Spinal cord (tissue), 9 donors: ENCODE measurements at regions not wholly inside any gene's neighbourhood (a gene's known extent, or its start where the extent isn't known, plus 50 kb on each side); places are given as distances from the start of the nearest gene placed in this dataset.
"Not testable (repeated sequence)": the region's sequence is repeated elsewhere in the genome, so short reads cannot be mapped to it uniquely, and the experiment has no call there.

Source experiments
- DNase-seq, 6 donors: peaks; one replicate each; pipeline versions ENCODE4 v3.0.0 to v3.0.0-alpha.2; 2013 to 2015; ENCODE audit warnings: low spot score in 6 of 6, low read depth in 4 of 6
- H3K27ac ChIP-seq: one replicate; pipeline ENCODE4 v1.5.1; 2013; ENCODE audit warnings: low read depth, low read length, control low read depth
- H3K27me3 ChIP-seq: one replicate; pipeline ENCODE4 v1.6.1; 2013; ENCODE audit warnings: low read length; ENCODE audit not compliant: control insufficient read depth, insufficient read depth
- H3K36me3 ChIP-seq: one replicate; pipeline ENCODE4 v1.6.1; 2013; ENCODE audit warnings: low read length; ENCODE audit not compliant: control insufficient read depth, insufficient read depth
- H3K4me1 ChIP-seq: one replicate; pipeline ENCODE4 v1.6.1; 2013; ENCODE audit warnings: low read length; ENCODE audit not compliant: control insufficient read depth, insufficient read depth
- H3K4me3 ChIP-seq: one replicate; pipeline ENCODE4 v1.5.1; 2013; ENCODE audit warnings: low read depth, low read length, control low read depth
- H3K9me3 ChIP-seq: one replicate; pipeline ENCODE4 v1.6.1; 2013; ENCODE audit warnings: low read length; ENCODE audit not compliant: control insufficient read depth, insufficient read depth
- WGBS: methylation state at CpG from one replicate; pipeline ENCODE4 v1.1.5; 2013; ENCODE audit warnings: missing lambda C conversion rate; ENCODE audit not compliant: insufficient coverage; 5-methylcytosine and 5-hydroxymethylcytosine counted together
- donor health status: healthy.

DNA sequence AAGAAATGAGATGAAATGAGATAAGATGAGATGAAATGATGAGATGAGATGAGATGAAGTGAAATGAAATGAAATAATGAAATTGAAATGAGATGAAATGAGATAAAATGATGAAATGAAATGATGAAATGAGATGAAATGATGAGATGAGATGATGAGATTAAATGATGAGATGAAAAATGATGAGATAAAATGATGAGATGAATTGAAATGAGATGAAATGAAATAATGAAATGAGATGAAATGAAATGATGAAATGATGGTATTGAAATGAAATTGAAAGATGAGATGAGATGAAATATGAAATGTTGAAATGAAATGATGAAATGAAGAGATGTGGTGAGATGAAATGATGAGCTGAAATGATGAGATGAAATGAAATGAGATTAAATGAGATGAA, 231.0 kb downstream of the GOLGA6L6 start:
- peaks cover 2% of the 10 kb centered on the region for H3K36me3 ChIP-seq
- H3K4me3 ChIP-seq = no peak overlapping the region
- no peak for DNase-seq
- H3K27me3 ChIP-seq = no peaks in the 10 kb centered on the region
- H3K27ac ChIP-seq = no peak overlapping the region
- H3K9me3 ChIP-seq = no peaks in the 10 kb centered on the region
- no peaks in the 10 kb centered on the region for H3K4me1 ChIP-seq

GRCh38 chr15:20309966-20310365, 231.6 kb downstream of the GOLGA6L6 start:
- H3K36me3 ChIP-seq, H3K4me1 ChIP-seq, H3K9me3 ChIP-seq, H3K27me3 ChIP-seq, H3K4me3 ChIP-seq, DNase-seq, H3K27ac ChIP-seq: not testable (repeated sequence)

- not testable (repeated sequence) for H3K9me3 ChIP-seq, DNase-seq, H3K4me3 ChIP-seq, H3K4me1 ChIP-seq, H3K27ac ChIP-seq, H3K36me3 ChIP-seq, H3K27me3 ChIP-seq
- WGBS = 51% methylated on average over 3 of the region's 3 CpGs
Measured at GRCh38 chr15:20309395-20309794, 232.2 kb downstream of the GOLGA6L6 start.

GRCh38 chr15:20308027-20308690, 233.4 kb downstream of the GOLGA6L6 start:
- DNase-seq, H3K36me3 ChIP-seq: not testable (repeated sequence)
- no CpG with 5 or more reads among the region's 4 CpGs for WGBS

GRCh38 chr15:20307137-20307536, 234.5 kb downstream of the GOLGA6L6 start:
- not testable (repeated sequence) for H3K27me3 ChIP-seq, H3K4me1 ChIP-seq, H3K27ac ChIP-seq, H3K36me3 ChIP-seq, H3K9me3 ChIP-seq, DNase-seq, H3K4me3 ChIP-seq
- whole genome bisulfite sequencing = 33% methylated on average over 1 of the region's 1 CpG

More at GRCh38 chr15:20308027-20308690, 233.4 kb downstream of the GOLGA6L6 start:
- not testable (repeated sequence) for H3K4me1 ChIP-seq, H3K27me3 ChIP-seq, H3K4me3 ChIP-seq, H3K9me3 ChIP-seq, H3K27ac ChIP-seq

DNA sequence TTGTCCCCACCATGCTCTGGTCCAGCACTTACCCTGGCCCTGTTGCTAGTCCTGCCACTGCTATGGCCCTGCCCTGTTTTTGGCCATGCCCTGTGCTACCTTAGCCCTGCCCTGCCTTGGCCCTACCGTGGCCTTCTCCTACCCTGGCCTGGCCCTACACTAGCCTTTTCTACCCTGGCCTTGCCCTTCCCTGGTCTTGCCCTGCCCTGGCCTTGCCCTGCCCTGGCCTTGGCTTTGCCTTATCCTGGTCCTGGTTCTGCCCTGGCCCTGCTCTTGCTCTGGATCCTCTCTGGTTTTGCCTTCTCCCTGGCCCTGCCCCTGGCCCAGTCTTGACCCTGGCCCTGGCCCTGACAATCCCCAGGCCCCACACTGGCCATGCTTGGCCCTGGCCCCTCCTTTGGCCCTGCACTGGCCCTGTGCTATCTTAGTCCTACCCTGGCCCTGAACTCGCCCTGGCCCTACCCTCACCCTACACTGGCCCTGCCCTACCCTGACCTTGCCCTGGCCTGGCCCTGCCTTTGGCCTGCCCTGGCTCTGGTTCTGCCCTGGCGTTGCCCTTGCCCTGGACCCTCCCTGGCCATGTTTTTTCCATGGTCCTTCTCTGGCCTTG, 235.0 kb downstream of the GOLGA6L6 start:
- H3K27ac ChIP-seq, H3K4me3 ChIP-seq, H3K27me3 ChIP-seq, H3K4me1 ChIP-seq, H3K36me3 ChIP-seq, DNase-seq, H3K9me3 ChIP-seq: not testable (repeated sequence)
- WGBS = 45% methylated on average over 3 of the region's 3 CpGs

DNA sequence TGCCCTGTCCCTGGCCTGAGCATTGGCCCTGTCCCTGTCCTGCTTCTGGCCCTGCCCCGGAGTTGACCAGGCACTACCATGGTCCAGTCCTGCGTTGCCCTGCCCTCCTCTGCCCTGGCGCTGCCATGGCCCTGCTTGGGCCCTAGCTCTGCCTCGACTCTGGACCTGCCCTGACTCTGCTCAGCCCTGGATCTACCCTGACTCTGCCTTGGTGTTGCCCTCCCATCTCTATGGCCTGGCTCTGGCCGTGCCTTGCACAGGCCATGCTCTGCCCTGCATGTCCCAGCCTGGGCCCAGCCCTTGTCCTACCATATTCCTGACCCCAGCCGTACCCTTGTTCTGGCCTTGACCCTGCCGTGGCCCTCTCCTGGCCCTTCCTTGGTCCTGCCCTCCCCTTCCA, 235.7 kb downstream of the GOLGA6L6 start:
- H3K36me3 ChIP-seq, DNase-seq, H3K27me3 ChIP-seq, H3K4me3 ChIP-seq, H3K9me3 ChIP-seq, H3K27ac ChIP-seq, H3K4me1 ChIP-seq: not testable (repeated sequence)
- 65% methylated on average over 5 of the region's 7 CpGs for WGBS

GRCh38 chr15:20305015-20305465, 236.6 kb downstream of the GOLGA6L6 start:
- not testable (repeated sequence) for H3K4me3 ChIP-seq, H3K9me3 ChIP-seq, DNase-seq, H3K4me1 ChIP-seq, H3K27ac ChIP-seq, H3K27me3 ChIP-seq, H3K36me3 ChIP-seq
- 82% methylated on average over 4 of the region's 6 CpGs for WGBS

GRCh38 chr15:20304282-20305014, 237.2 kb downstream of the GOLGA6L6 start:
- H3K27me3 ChIP-seq, H3K36me3 ChIP-seq, H3K27ac ChIP-seq, H3K9me3 ChIP-seq, DNase-seq, H3K4me1 ChIP-seq, H3K4me3 ChIP-seq: not testable (repeated sequence)
- WGBS = 62% methylated on average over 9 of the region's 10 CpGs
